ENCODE measurements at regions not wholly inside any gene's neighbourhood (a gene's known extent, or its start where the extent isn't known, plus 50 kb on each side); places are given as distances from the start of the nearest gene placed in this dataset.

- TF ChIP-seq POLR2A (IDR thresholded peaks at IDR 0.05; ENCODE audit: low read length) (no peak), GATA1 (IDR thresholded peaks at IDR 0.05; ENCODE audit: low read depth, low read length) (no peak)
Measured at GRCh38 chr12:105574056-105574715, 243.7 kb downstream of the C12orf75 start.

Measured in erythroblast (primary cell).